Activated CD4-positive, alpha-beta T cell treated with anti-CD3 and anti-CD28 coated beads for 36 hours (primary cell): ENCODE measurements at regions not wholly inside any gene's neighbourhood (a gene's known extent, or its start where the extent isn't known, plus 50 kb on each side); places are given as distances from the start of the nearest gene placed in this dataset.
A peak's percentile ranks its signal among the peaks of the same experiment; 100 is the strongest.
"Not testable (repeated sequence)": the region's sequence is repeated elsewhere in the genome, so short reads cannot be mapped to it uniquely, and the experiment has no call there.

Experiments used
- ATAC-seq: fragments of 200-7000 bp; cut with Tn5 transposase; one replicate; pipeline ENCODE4 v1.10.0; 2021; ENCODE audit warnings: mild to moderate bottlenecking, moderate library complexity
- CTCF ChIA-PET: fragments of 350-600 bp; sonication (Branson Sonifier 250); formaldehyde crosslinking; loops from one replicate; lab custom pipeline; 2021; ENCODE audit warnings: antibody characterized with exemption; lab: Charles Lee
- POLR2A ChIA-PET: fragments of 350-600 bp; sonication (Branson Sonifier 250); formaldehyde crosslinking; loops from one replicate; lab custom pipeline; 2021; ENCODE audit warnings: antibody characterized with exemption, inconsistent platforms; lab: Charles Lee
- DNase-seq: peaks from one replicate; pipeline ENCODE4 v3.0.0-alpha.2; 2020
- H3K27ac Mint-ChIP-seq: one replicate; pipeline ENCODE4 v1.8.0; 2021; ENCODE audit warnings: mixed read lengths
- H3K27me3 Mint-ChIP-seq: one replicate; pipeline ENCODE4 v1.8.0; 2021; ENCODE audit warnings: mixed read lengths
- H3K36me3 Mint-ChIP-seq: one replicate; pipeline ENCODE4 v1.8.0; 2021; ENCODE audit warnings: low read depth, mixed read lengths
- H3K4me1 Mint-ChIP-seq: one replicate; pipeline ENCODE4 v1.8.0; 2021; ENCODE audit warnings: mixed read lengths
- H3K4me3 Mint-ChIP-seq: one replicate; pipeline ENCODE4 v1.8.0; 2021; ENCODE audit warnings: mild to moderate bottlenecking, moderate library complexity, mixed read lengths
- H3K9me3 Mint-ChIP-seq: one replicate; pipeline ENCODE4 v1.8.0; 2021; ENCODE audit warnings: low read depth, mixed read lengths
- intact Hi-C, 2 experiments: fragments of 100-400 bp; cut with DNase I in 1 of 2; cut with micrococcal nuclease in 1 of 2; formaldehyde crosslinking; loops; one replicate each; pipeline versions ENCODE4 v1.14.2 to v1.15.1; 2022 to 2024; cut with DNase I, micrococcal nuclease

- Mint-ChIP-seq H3K4me3 (no peak overlapping the region), H3K27ac (no peak overlapping the region), H3K4me1 (no peaks in the 10 kb centered on the region), H3K27me3 (peaks cover 9% of the 10 kb centered on the region), H3K9me3 (no peaks in the 10 kb centered on the region), H3K36me3 (no peaks in the 10 kb centered on the region)
- ChIA-PET CTCF (no interaction called here), POLR2A (no interaction called here)
- intact Hi-C loops: no loop called here
- ATAC-seq (no peak), DNase-seq (no peak)
Observed at GRCh38 chr22:49454726-49455125, 372.9 kb downstream of the BRD1 start.

GRCh38 chr22:49453771-49454170 lies 373.9 kb downstream of the BRD1 start:
- Mint-ChIP-seq H3K9me3 (no peaks in the 10 kb centered on the region), H3K4me3 (no peak overlapping the region), H3K27ac (no peak overlapping the region), H3K4me1 (no peaks in the 10 kb centered on the region), H3K36me3 (no peaks in the 10 kb centered on the region), H3K27me3 (peaks cover 17% of the 10 kb centered on the region)
- CTCF ChIA-PET: no interaction called here
- intact Hi-C loops: no loop called here
- POLR2A ChIA-PET: no interaction called here
- DNase-seq (no peak), ATAC-seq (no peak)

- H3K27me3 Mint-ChIP-seq: peaks cover 19% of the 10 kb centered on the region
- H3K9me3 Mint-ChIP-seq, H3K36me3 Mint-ChIP-seq, POLR2A ChIA-PET, H3K4me1 Mint-ChIP-seq, H3K27ac Mint-ChIP-seq, ATAC-seq, H3K4me3 Mint-ChIP-seq, intact Hi-C loops, CTCF ChIA-PET, DNase-seq: not testable (repeated sequence)
Observed at GRCh38 chr22:49453019-49453418, 374.7 kb downstream of the BRD1 start.

- DNase-seq: no peak
- ChIA-PET CTCF (no interaction called here), POLR2A (no interaction called here)
- intact Hi-C loops: no loop called here
- no peaks in the 10 kb centered on the region for H3K36me3 Mint-ChIP-seq
- ATAC-seq: no peak
- no peaks in the 10 kb centered on the region for H3K4me1 Mint-ChIP-seq
- H3K9me3 Mint-ChIP-seq: no peaks in the 10 kb centered on the region
- H3K27me3 Mint-ChIP-seq: peaks cover 19% of the 10 kb centered on the region
- no peak overlapping the region for H3K27ac Mint-ChIP-seq
- no peak overlapping the region for H3K4me3 Mint-ChIP-seq
Observed at GRCh38 chr22:49452362-49452946, 375.2 kb downstream of the BRD1 start.

GRCh38 chr22:49451070-49451840 lies 376.4 kb downstream of the BRD1 start:
- Mint-ChIP-seq H3K4me1 (peaks cover 8% of the 10 kb centered on the region), H3K9me3 (no peaks in the 10 kb centered on the region), H3K36me3 (peaks cover 2% of the 10 kb centered on the region), H3K27ac (no peak overlapping the region), H3K4me3 (no peak overlapping the region), H3K27me3 (peaks cover 21% of the 10 kb centered on the region)
- intact Hi-C loops: no loop called here
- ATAC-seq (no peak), DNase-seq (no peak)
- ChIA-PET POLR2A (no interaction called here), CTCF (interaction anchor here (0.6 kb wide), 1 partner anchor 99 kb away, joined by 3 read pairs; no protein-coding TSS in a partner anchor)

GRCh38 chr22:49450498-49450897 lies 377.2 kb downstream of the BRD1 start:
- ATAC-seq (no peak), DNase-seq (no peak)
- ChIA-PET POLR2A (no interaction called here), CTCF (no interaction called here)
- intact Hi-C loops: no loop called here
- H3K9me3 Mint-ChIP-seq: no peaks in the 10 kb centered on the region
- peaks cover 21% of the 10 kb centered on the region for H3K27me3 Mint-ChIP-seq
- peaks cover 2% of the 10 kb centered on the region for H3K36me3 Mint-ChIP-seq
- peaks cover 13% of the 10 kb centered on the region for H3K4me1 Mint-ChIP-seq
- no peak overlapping the region for H3K4me3 Mint-ChIP-seq
- no peak overlapping the region for H3K27ac Mint-ChIP-seq

- CTCF ChIA-PET: no interaction called here
- Mint-ChIP-seq H3K27ac (no peak overlapping the region), H3K4me3 (no peak overlapping the region), H3K9me3 (no peaks in the 10 kb centered on the region), H3K27me3 (peaks cover 23% of the 10 kb centered on the region), H3K36me3 (peaks cover 2% of the 10 kb centered on the region), H3K4me1 (peaks cover 15% of the 10 kb centered on the region)
- ATAC-seq: no peak
- intact Hi-C loops: no loop called here
- POLR2A ChIA-PET: no interaction called here
- DNase-seq: no peak
Observed at GRCh38 chr22:49449811-49450446, 377.7 kb downstream of the BRD1 start.

- POLR2A ChIA-PET: no interaction called here
Observed at GRCh38 chr22:49449377-49449776, 378.3 kb downstream of the BRD1 start.

GRCh38 chr22:49448526-49448925 lies 379.1 kb downstream of the BRD1 start:
- intact Hi-C loops: no loop called here
- Mint-ChIP-seq H3K9me3 (no peaks in the 10 kb centered on the region), H3K27ac (no peak overlapping the region), H3K36me3 (peaks cover 2% of the 10 kb centered on the region), H3K27me3 (peaks cover 23% of the 10 kb centered on the region), H3K4me1 (peaks cover 17% of the 10 kb centered on the region), H3K4me3 (no peak overlapping the region)
- DNase-seq (no peak), ATAC-seq (no peak)
- CTCF ChIA-PET: interaction anchor here (0.6 kb wide), 1 partner anchor 253 kb away, joined by 3 read pairs; no protein-coding TSS in a partner anchor
- POLR2A ChIA-PET: no interaction called here

More at GRCh38 chr22:49449377-49449776, 378.3 kb downstream of the BRD1 start:
- CTCF ChIA-PET: no interaction called here
- peaks cover 17% of the 10 kb centered on the region for H3K4me1 Mint-ChIP-seq
- no peak overlapping the region for H3K4me3 Mint-ChIP-seq
- intact Hi-C loops: no loop called here
- H3K9me3 Mint-ChIP-seq: no peaks in the 10 kb centered on the region
- peaks cover 23% of the 10 kb centered on the region for H3K27me3 Mint-ChIP-seq
- H3K36me3 Mint-ChIP-seq: peaks cover 2% of the 10 kb centered on the region
- no peak overlapping the region for H3K27ac Mint-ChIP-seq
- ATAC-seq: no peak
- no peak for DNase-seq

GRCh38 chr22:49447837-49448236 lies 379.8 kb downstream of the BRD1 start:
- Mint-ChIP-seq H3K4me1 (peaks cover 17% of the 10 kb centered on the region), H3K36me3 (peaks cover 2% of the 10 kb centered on the region), H3K4me3 (no peak overlapping the region), H3K27ac (no peak overlapping the region), H3K9me3 (no peaks in the 10 kb centered on the region), H3K27me3 (peaks cover 23% of the 10 kb centered on the region)
- intact Hi-C loops: no loop called here
- POLR2A ChIA-PET: no interaction called here
- ATAC-seq (no peak), DNase-seq (no peak)
- CTCF ChIA-PET: interaction anchor here (0.6 kb wide), 1 partner anchor 254 kb away, joined by 3 read pairs; no protein-coding TSS in a partner anchor

- Mint-ChIP-seq H3K36me3 (peaks cover 2% of the 10 kb centered on the region), H3K27me3 (peaks cover 23% of the 10 kb centered on the region), H3K27ac (no peak overlapping the region), H3K9me3 (no peaks in the 10 kb centered on the region), H3K4me1 (peaks cover 17% of the 10 kb centered on the region), H3K4me3 (no peak overlapping the region)
- intact Hi-C loops: no loop called here
- DNase-seq: peak; percentile 76
- POLR2A ChIA-PET: no interaction called here
- CTCF ChIA-PET: no interaction called here
- peak; percentile 95 for ATAC-seq
Observed at GRCh38 chr22:49446759-49447710, 380.6 kb downstream of the BRD1 start.
